HG03064 (cell line): ENCODE measurements at regions not wholly inside any gene's neighbourhood (a gene's known extent, or its start where the extent isn't known, plus 50 kb on each side); places are given as distances from the start of the nearest gene placed in this dataset.

Experiments used
- ATAC-seq: cut with Tn5 transposase; IDR thresholded peaks from one replicate; pipeline ENCODE4 v1.9.1; 2021; ENCODE audit warnings: low read depth; ENCODE audit not compliant: unreplicated experiment

- ATAC-seq = no peak
Observed at GRCh38 chr11:110989428-110990133, 255.9 kb upstream of the POU2AF2 start.

DNA sequence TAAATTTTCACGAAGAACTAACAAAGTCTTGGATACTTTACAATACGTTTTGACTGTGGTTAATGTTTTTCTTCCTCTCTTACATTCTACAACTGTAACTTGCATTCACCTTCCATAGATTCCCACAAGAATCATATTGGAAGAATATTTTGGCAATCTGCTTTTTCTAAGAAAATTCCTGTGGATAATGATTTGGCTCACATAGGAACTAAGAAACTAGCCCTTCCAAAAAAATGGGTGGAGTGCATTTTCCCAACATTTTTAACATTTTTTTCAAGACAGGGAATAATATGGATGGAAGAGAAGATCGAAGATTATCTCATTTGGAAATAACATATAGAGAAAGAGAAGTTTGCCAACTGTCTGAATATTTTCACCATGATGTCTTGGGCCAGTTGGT, 256.9 kb upstream of the POU2AF2 start:
- no peak for ATAC-seq

DNA sequence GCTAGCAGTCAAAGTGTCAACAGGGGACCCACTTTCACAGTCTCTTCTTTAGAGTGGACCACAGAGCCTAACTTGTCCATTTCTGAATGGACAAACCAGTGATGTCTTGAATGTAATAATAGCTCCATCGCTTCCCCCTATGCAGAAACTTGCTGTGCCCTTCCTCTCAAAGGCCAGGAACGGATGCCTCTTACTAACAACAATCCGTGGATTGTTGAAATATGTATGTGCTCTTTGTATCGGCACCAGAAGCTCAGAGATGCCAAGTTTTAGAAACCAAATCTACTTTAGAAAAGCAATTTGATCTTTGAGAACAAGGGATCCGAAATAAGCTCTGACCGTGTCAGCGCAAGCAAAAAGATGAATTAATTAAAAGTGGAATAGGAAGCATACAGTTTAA, 259.5 kb upstream of the POU2AF2 start:
- no peak for ATAC-seq

GRCh38 chr11:110985547-110985946, 260.0 kb upstream of the POU2AF2 start:
- no peak for ATAC-seq

DNA sequence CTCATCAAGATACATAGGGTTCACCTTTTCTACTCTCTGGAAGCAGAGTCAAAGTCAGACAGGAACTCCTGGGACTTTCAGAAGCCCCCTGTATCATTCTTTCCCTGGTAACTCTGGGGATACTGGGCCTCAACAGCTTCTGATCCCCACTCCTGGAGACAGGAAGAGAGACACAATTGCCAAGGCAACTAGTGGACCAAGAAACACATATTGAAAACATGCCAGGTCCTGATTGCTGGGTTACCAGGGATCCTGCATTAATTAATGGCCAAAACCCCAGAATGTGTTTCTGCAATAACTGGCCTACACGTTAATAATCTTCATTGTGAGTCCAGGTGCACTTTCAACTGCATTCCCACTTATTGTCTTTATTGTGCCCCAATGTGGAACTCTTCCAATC, 260.8 kb upstream of the POU2AF2 start:
- no peak for ATAC-seq

- ATAC-seq = no peak
Observed at GRCh38 chr11:110984147-110984546, 261.4 kb upstream of the POU2AF2 start.

DNA sequence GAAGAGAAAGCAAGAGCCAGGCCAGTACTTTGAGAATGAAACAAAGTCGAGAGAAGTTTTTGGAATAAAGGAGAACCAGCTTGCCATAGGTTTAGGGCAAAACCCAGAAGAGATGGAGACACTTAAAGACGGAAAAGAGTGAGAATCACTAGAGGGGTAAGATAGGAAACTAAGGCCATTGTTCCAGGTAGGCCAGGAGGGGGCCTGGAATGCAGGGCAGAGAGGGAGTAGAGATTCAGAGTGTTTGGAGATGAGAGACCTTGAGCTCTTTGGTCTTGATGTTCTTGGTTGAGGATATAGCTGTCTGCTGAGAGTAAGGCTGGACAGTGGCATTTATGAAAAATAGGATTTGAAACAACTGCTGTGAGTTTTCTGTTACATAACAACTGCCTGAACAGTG, 263.3 kb upstream of the POU2AF2 start:
- no peak for ATAC-seq

DNA sequence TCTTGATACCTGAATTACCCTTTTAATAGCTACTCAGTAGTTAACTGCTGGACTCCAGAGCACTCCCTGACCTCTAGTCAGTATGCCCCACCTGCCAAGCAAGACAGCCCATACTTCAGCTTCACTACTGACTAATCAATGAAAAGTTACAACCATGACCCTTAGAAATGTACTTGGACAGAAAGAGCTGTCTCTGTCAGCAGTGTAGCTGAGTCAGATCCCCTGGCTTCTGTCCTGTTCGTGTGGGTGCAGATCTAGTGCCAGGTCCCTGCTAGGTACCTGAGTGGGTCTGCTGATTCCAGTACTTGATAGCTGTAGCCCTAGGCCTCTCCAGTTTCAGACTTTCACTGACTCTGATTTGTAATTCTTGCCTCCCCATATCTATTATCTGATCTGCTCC, 265.8 kb upstream of the POU2AF2 start:
- ATAC-seq = no peak

- no peak for ATAC-seq
Observed at GRCh38 chr11:110977661-110978060, 265.4 kb upstream of the ARHGAP20 start.

DNA sequence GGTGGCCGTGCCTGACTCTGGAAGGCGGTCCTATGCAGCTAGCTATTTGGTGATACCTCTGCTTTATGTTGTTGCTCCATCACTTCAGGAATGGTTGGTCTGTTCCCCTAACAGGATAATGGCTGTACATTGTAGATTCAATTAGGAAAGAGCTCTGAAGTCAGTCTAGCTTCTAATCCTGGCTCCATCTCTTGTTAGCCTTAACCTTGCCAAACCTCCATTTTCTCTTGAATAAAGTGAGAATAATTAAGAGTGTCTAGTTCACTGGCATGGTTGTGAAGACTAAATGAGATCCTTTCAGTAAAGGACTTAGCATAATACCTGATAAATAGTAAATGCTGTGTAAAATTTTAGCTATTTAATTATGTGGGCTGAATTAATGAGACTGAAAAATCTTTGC, 262.5 kb upstream of the ARHGAP20 start:
- no peak for ATAC-seq

DNA sequence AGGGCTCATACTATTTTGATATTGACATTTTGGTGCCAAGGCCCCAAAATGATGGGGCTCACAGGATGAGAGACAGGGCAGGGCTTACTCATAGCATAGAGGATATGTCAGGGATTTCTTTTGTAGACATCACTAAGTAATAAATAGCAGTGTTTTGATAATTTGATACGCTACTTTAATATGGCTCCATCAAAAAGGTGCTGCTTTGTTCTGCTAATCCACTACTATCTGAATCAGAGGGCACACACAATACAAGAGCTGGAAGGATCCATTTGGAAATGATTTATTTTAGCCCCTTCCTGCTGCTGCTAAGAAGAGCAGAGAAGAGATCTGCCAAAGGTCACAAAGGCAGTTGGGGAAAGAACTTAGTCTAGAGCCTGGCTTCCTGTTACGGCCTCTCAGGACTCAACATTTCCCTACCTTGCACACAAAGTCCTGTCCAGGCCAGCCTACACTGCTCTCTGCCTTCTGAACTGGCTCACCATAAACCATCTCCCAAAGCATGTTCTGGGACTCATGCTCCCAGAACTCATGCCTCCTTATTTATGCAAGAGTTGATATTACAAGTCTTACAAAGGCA, 261.3 kb upstream of the ARHGAP20 start:
- ATAC-seq = no peak

DNA sequence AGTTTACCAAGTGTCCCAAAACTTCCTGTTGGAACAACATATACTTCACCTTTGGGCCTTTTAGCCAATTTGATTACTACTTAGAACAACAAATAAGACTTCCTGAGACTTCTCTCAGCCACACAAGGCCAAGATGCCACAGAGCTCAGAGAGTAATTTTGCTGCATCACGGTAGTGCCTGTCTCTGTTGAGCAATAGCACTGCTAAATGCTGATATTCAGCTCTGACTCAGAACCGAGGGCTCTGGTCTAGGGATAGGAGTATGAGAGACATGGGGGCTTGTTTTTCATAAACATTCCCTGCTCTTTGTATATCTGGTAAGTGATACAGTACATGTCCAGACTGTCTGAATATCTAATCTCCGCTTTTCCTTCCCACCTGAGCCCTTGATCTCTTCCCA, 260.4 kb upstream of the ARHGAP20 start:
- ATAC-seq = no peak

DNA sequence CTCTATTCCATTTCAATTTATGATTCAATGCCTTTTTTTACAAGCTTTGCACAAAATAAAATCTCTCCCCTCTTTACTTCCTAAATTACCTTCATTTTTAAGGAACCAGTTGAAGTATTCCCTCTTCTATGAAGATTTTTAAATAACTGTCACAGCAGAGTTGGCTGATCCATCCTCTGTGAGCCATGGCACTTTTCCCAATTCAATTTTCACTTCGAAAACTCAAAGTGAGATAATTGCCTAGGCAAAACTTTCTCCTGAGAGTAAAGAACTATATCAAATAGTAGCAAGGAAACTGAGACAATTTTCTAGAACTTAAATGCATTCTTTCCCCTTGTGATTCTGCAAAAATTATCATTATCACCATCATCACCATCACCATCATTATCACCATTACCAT, 259.9 kb upstream of the ARHGAP20 start:
- ATAC-seq = no peak

DNA sequence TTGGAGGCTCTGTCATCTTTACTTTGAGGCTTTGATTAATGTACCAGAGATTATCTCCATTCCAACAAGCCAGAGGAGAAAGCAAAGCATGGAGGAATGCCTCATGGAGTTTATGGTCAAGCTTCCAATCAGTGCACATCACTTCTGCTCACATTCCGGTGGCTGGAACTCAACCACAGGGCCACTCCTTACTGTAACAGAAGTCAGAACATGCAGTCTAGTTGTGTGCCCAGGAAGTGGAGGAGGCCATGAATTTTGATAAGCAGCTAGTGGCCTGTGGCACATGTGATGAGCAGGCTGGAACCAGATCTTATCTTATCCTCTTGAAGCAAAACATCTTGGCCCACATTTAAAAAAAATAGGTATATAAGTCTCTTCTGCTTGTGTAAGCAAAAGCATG, 258.9 kb upstream of the ARHGAP20 start:
- ATAC-seq = no peak

DNA sequence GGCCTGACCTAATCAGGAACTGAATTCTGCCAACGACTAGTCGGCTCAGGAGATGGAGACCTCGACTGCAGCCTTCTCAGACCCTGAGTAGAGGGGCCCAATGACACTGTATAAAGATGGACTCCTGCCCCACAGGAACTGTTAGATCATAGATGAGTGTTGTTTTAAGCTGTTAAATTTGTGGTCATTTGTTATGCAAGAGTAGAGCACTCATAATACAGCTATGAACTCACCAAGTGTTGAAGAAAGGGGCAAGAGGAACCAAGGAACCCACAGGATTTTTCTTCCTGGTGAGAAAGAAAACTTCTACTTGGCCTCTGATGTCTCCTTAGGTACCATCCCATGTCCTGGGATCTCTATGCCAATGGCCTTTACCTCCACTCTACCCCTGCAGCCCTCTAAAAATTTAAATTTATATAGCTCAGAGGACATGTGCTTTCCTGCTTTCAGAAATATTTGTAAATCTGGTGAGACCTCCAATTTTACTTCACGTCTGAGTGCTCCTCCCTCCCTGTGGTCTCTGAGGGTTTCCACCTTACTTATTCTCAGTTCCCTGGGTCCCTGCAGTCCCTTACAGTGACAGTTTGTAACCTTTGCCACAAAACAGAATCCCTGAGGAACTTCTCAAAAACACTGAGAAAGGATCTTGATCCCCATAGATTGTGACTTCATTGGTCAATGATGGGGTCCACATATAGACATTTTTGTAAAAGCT, 256.3 kb upstream of the ARHGAP20 start:
- ATAC-seq = no peak

GRCh38 chr11:110966131-110966530, 253.9 kb upstream of the ARHGAP20 start:
- no peak for ATAC-seq

DNA sequence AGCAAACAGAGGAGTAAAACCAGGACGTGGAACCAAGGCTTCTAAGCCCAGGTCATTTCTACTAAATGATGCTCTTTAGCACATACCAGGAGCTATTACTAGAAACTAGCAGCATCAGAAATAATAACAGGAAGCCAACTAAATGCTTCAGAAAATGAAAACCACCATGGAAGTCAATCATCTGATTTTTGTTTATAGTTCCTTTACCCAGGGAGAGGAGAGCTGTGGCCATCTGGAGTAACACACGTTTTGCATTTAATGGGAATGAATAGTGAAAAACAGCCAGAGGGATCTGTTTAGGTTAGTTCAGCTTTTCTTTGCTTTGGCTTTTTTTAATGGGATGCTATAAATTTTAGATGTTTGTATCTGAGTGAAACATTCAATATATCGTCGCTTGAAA, 250.7 kb upstream of the ARHGAP20 start:
- ATAC-seq = no peak

DNA sequence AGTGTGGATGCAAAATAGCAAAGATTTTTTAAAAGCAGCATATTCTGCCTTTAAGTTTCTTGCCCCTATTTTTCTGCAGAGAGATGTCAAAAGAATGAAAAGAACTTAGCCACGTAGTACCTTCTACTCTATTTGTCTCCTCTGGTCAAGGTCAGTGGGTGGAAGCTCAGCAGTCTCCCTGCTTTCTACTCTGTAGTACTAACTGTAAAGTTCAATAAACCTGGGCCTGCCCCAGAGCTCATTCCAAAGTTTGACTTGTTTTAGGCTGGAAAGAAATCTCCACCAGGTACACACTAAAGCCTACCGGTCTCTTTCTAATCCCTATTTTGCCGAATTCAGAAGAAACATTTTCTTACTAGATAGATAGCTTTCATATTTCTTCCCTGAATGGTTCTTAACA, 247.9 kb upstream of the ARHGAP20 start:
- ATAC-seq = no peak

- ATAC-seq = no peak
Observed at GRCh38 chr11:110958216-110958615, 246.0 kb upstream of the ARHGAP20 start.

DNA sequence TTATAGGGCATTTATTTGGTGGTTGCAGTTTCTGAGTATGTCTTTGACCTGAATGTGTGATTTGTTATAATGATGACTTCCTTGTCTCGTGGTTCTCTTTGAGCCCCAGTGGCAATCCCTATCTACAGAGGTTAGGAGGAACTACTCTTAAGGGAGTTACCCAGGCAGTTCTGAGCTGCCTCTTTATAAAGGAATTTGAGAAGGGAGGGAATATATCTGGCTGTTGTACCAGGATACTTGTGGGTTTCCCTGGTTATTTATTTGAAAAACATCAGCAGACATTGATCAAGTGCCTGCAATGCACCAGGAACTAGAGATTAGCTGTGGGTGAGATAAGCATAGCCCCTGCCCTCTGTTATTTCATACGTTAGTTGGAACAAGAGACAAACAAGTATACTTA, 243.5 kb upstream of the ARHGAP20 start:
- ATAC-seq = no peak

DNA sequence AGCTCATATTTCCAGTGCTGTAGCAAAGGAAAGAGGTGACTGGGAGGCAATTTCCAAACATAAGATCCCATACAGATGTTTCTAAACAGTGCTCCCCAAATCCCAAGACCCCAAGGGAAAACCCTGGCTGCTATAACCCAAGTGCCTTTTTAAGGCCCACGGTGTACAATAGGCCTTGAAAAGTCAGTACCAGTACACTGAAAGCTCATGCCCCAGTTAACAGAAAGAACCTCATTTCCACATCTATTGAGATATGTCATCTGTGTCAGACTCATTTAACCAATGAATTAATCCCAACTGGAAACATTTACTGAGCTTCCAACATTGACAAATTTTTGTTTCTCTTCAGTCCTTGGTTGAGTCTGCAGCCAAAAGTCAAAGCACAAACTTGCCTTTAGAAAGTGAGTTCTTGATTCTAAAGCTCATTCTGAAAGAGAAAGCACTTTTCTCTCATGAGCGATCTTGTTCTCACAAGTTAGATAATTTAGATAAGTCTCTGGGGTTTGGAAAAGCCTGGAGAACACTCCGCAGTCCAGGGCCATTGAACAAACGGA, 239.8 kb upstream of the ARHGAP20 start:
- no peak for ATAC-seq
